Activated B cell treated with CpG ODN at 0.5 μM for 24 hours (primary cell): ENCODE measurements at regions not wholly inside any gene's neighbourhood (a gene's known extent, or its start where the extent isn't known, plus 50 kb on each side); places are given as distances from the start of the nearest gene placed in this dataset.
"Not testable (repeated sequence)": the region's sequence is repeated elsewhere in the genome, so short reads cannot be mapped to it uniquely, and the experiment has no call there.

ENCODE experiments used
- ATAC-seq: fragments of 200-7000 bp; cut with Tn5 transposase; one replicate; pipeline ENCODE4 v1.10.0; 2021; ENCODE audit warnings: low read depth, mild to moderate bottlenecking, moderate library complexity
- CTCF ChIA-PET: fragments of 350-600 bp; sonication (Branson Sonifier 250); formaldehyde crosslinking; loops from one replicate; lab custom pipeline; 2021; ENCODE audit warnings: antibody characterized with exemption; lab: Charles Lee
- POLR2A ChIA-PET: fragments of 350-600 bp; sonication (Branson Sonifier 250); formaldehyde crosslinking; loops from one replicate; lab custom pipeline; 2021; ENCODE audit warnings: antibody characterized with exemption; lab: Charles Lee
- DNase-seq: peaks from one replicate; pipeline ENCODE4 v3.0.0; 2022
- H3K27ac Mint-ChIP-seq: one replicate; pipeline ENCODE4 v1.8.0; 2020; ENCODE audit warnings: mixed read lengths
- H3K27me3 Mint-ChIP-seq: one replicate; pipeline ENCODE4 v1.8.0; 2021; ENCODE audit warnings: mixed read lengths
- H3K36me3 Mint-ChIP-seq: one replicate; pipeline ENCODE4 v1.8.0; 2021; ENCODE audit warnings: low read depth, mixed read lengths
- H3K4me1 Mint-ChIP-seq: one replicate; pipeline ENCODE4 v1.8.0; 2021; ENCODE audit warnings: mixed read lengths
- H3K4me3 Mint-ChIP-seq: one replicate; pipeline ENCODE4 v1.8.0; 2020; ENCODE audit warnings: mild to moderate bottlenecking, mixed read lengths
- H3K9me3 Mint-ChIP-seq: one replicate; pipeline ENCODE4 v1.8.0; 2020; ENCODE audit warnings: mixed read lengths
- CTCF ChIP-seq: fragments of 200-600 bp; IDR thresholded peaks from one replicate; pipeline ENCODE4 v1.8.0; 2022; ENCODE audit warnings: antibody characterized with exemption, mild to moderate bottlenecking
- intact Hi-C: fragments of 100-400 bp; cut with micrococcal nuclease; formaldehyde crosslinking; loops from one replicate; pipeline ENCODE4 v1.15.1; 2024

- no peaks in the 10 kb centered on the region for H3K36me3 Mint-ChIP-seq
Measured at GRCh38 chr1:224820341-224820740, 109.1 kb upstream of the DNAH14 start.

GRCh38 chr1:224821751-224822150 lies 107.7 kb upstream of the DNAH14 start:
- H3K36me3 Mint-ChIP-seq, CTCF ChIA-PET, H3K27me3 Mint-ChIP-seq, H3K4me1 Mint-ChIP-seq, H3K27ac Mint-ChIP-seq, intact Hi-C loops, H3K4me3 Mint-ChIP-seq, DNase-seq, ATAC-seq: not testable (repeated sequence)
- POLR2A ChIA-PET, result interaction anchor here (0.6 kb wide), 1 partner anchor 755 kb away, joined by 5 read pairs; no protein-coding TSS in a partner anchor
- H3K9me3 Mint-ChIP-seq, result peaks cover 29% of the 10 kb centered on the region

More at GRCh38 chr1:224820341-224820740, 109.1 kb upstream of the DNAH14 start:
- Mint-ChIP-seq H3K4me3 (no peak overlapping the region), H3K4me1 (no peaks in the 10 kb centered on the region), H3K9me3 (peaks cover 31% of the 10 kb centered on the region), H3K27me3 (peaks cover 2% of the 10 kb centered on the region), H3K27ac (no peak overlapping the region)
- TF ChIP-seq CTCF, result no peak
- ChIA-PET CTCF (no interaction called here), POLR2A (no interaction called here)
- intact Hi-C loops, result no loop called here
- no peak for ATAC-seq
- no peak for DNase-seq

- H3K4me1 Mint-ChIP-seq, result no peaks in the 10 kb centered on the region
- intact Hi-C loops, result no loop called here
- no peak overlapping the region for H3K27ac Mint-ChIP-seq
- POLR2A ChIA-PET, result no interaction called here
- DNase-seq (no peak), ATAC-seq (no peak)
- CTCF ChIA-PET, result no interaction called here
- TF ChIP-seq CTCF, result no peak
- peaks cover 3% of the 10 kb centered on the region for H3K27me3 Mint-ChIP-seq
- no peak overlapping the region for H3K4me3 Mint-ChIP-seq
- H3K9me3 Mint-ChIP-seq, result peaks cover 25% of the 10 kb centered on the region
- H3K36me3 Mint-ChIP-seq, result no peaks in the 10 kb centered on the region
Measured at GRCh38 chr1:224825525-224826000, 103.9 kb upstream of the DNAH14 start.

GRCh38 chr1:224828691-224829090 lies 100.8 kb upstream of the DNAH14 start:
- intact Hi-C loops, result no loop called here
- peaks cover 21% of the 10 kb centered on the region for H3K9me3 Mint-ChIP-seq
- H3K4me1 Mint-ChIP-seq, result no peaks in the 10 kb centered on the region
- H3K36me3 Mint-ChIP-seq, result no peaks in the 10 kb centered on the region
- ATAC-seq (no peak), DNase-seq (no peak)
- CTCF ChIA-PET, result no interaction called here
- POLR2A ChIA-PET, result no interaction called here
- H3K4me3 Mint-ChIP-seq, result no peak overlapping the region
- no peak for TF ChIP-seq CTCF
- peaks cover 3% of the 10 kb centered on the region for H3K27me3 Mint-ChIP-seq
- no peak overlapping the region for H3K27ac Mint-ChIP-seq

GRCh38 chr1:224831501-224831900 lies 98.0 kb upstream of the DNAH14 start:
- ChIA-PET CTCF (no interaction called here), POLR2A (no interaction called here)
- DNase-seq (no peak), ATAC-seq (no peak)
- Mint-ChIP-seq H3K9me3 (peaks cover 9% of the 10 kb centered on the region), H3K36me3 (no peaks in the 10 kb centered on the region), H3K4me3 (no peak overlapping the region), H3K27ac (no peak overlapping the region), H3K4me1 (no peaks in the 10 kb centered on the region), H3K27me3 (peaks cover 3% of the 10 kb centered on the region)
- intact Hi-C loops, result no loop called here
- no peak for TF ChIP-seq CTCF

- not testable (repeated sequence) for ATAC-seq
Measured at GRCh38 chr1:224839648-224840300, 89.7 kb upstream of the DNAH14 start.

GRCh38 chr1:224841803-224842202 lies 87.7 kb upstream of the DNAH14 start:
- H3K27me3 Mint-ChIP-seq, H3K4me3 Mint-ChIP-seq, intact Hi-C loops, H3K27ac Mint-ChIP-seq, CTCF ChIA-PET, DNase-seq, POLR2A ChIA-PET, H3K36me3 Mint-ChIP-seq, ATAC-seq, H3K4me1 Mint-ChIP-seq: not testable (repeated sequence)
- peaks cover 10% of the 10 kb centered on the region for H3K9me3 Mint-ChIP-seq

More at GRCh38 chr1:224839648-224840300, 89.7 kb upstream of the DNAH14 start:
- intact Hi-C loops, H3K4me1 Mint-ChIP-seq, H3K27me3 Mint-ChIP-seq, CTCF ChIA-PET, H3K4me3 Mint-ChIP-seq, DNase-seq, H3K27ac Mint-ChIP-seq, H3K36me3 Mint-ChIP-seq, POLR2A ChIA-PET: not testable (repeated sequence)
- peaks cover 10% of the 10 kb centered on the region for H3K9me3 Mint-ChIP-seq
